Activated CD8-positive, alpha-beta memory T cell treated with anti-CD3 and anti-CD28 coated beads, Interleukin-2, amount 50 U/mL, for 1 hour (primary cell): ENCODE measurements at regions not wholly inside any gene's neighbourhood (a gene's known extent, or its start where the extent isn't known, plus 50 kb on each side); places are given as distances from the start of the nearest gene placed in this dataset.
A peak's percentile ranks its signal among the peaks of the same experiment; 100 is the strongest.
"Not testable (repeated sequence)": the region's sequence is repeated elsewhere in the genome, so short reads cannot be mapped to it uniquely, and the experiment has no call there.

Source experiments
- DNase-seq: peaks from one replicate; pipeline ENCODE4 v3.0.0-alpha.2; 2020; ENCODE audit errors: extremely low read depth

GRCh38 chr6:13874191-13874549 is 50.6 kb upstream of the RNF182 start:
- no peak for DNase-seq

- peak; percentile 31 for DNase-seq
These were observed 51.2 kb upstream of the RNF182 start for GRCh38 chr6:13873288-13874190.

GRCh38 chr6:13872681-13873080 is 52.1 kb upstream of the RNF182 start:
- no peak for DNase-seq

- DNase-seq: not testable (repeated sequence)
These were observed 52.7 kb upstream of the RNF182 start for GRCh38 chr6:13872006-13872405.

- DNase-seq: no peak
These were observed 54.4 kb upstream of the RNF182 start for GRCh38 chr6:13870214-13870830.

- no peak for DNase-seq
These were observed 53.9 kb upstream of the MCUR1 start for GRCh38 chr6:13868236-13868635.

- DNase-seq: no peak
These were observed 51.9 kb upstream of the MCUR1 start for GRCh38 chr6:13866301-13866700.

- no peak for DNase-seq
These were observed 50.8 kb upstream of the MCUR1 start for GRCh38 chr6:13865141-13865540.

GRCh38 chr6:13864669-13865068 is 50.3 kb upstream of the MCUR1 start:
- DNase-seq: not testable (repeated sequence)
